RCC 7860 (cell line): ENCODE measurements at regions not wholly inside any gene's neighbourhood (a gene's known extent, or its start where the extent isn't known, plus 50 kb on each side); places are given as distances from the start of the nearest gene placed in this dataset.
"Not testable (repeated sequence)": the region's sequence is repeated elsewhere in the genome, so short reads cannot be mapped to it uniquely, and the experiment has no call there.

Experiments
- DNase-seq: peaks from one replicate; pipeline ENCODE4 v3.0.0-alpha.2; 2015; ENCODE audit warnings: low spot score
- FAIRE-seq: peaks from 2 replicates; lab custom pipeline; 2012; peaks lifted over from hg19 to GRCh38; lab: Jason Lieb, UNC

DNA sequence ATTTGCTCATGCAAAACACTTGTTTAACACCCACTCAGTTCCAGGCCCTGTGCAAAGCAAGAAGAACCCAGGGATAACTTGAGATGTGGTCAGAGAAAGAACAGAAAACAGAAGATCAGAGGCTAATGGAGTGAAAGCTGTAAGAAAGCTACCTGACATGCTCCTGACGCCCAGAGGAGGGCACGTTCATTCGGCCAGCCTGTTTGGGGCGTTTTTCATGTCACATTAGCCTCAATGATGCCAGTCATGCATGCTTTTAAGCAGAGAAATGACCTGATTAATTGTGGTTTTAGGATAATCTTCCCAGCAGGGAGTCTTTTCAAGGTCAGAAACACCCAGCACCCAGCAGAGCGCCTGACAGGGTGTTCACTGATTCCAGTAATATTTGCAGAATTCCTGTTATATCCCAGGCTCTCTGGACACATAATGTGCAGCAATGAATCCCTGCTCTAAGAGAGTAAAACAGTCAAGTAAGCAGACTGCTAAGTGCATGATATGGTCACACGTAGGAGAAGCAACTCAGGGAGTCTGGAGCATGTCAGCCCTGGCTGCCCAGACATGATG lies 320.0 kb downstream of the LRATD1 start:
- DNase-seq (no peak), FAIRE-seq (no peak)

DNA sequence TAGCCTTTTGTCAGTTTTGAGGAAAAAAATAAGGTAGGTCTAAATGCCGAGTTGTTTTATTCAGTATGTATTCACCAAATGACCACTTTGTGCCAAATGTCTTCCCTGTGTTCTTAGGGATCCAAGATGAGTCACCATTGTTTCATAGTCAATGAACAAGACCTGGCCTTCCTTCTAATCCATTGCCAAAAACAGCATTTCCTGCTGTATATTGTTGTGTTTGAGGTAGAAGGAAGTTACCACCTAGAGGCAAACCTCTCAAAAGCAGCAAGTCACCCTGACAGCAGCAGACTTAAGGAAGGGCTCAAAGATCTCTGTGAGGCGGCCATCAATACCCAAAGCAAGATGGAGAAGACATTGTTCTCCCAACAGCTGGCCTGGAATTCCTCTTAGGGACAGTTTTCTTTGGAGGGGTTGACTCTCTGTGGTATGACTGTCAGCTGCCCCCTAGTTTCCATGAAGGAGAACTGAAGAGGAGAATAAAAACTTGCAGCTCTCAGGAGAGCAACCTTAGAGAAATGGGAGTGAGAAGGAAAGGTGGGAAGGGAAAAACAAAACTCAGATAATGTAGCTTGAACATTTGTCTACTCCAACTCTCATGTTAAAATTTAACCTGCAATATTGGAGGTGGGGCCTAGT lies 328.3 kb downstream of the LRATD1 start:
- DNase-seq (no peak), FAIRE-seq (no peak)

DNA sequence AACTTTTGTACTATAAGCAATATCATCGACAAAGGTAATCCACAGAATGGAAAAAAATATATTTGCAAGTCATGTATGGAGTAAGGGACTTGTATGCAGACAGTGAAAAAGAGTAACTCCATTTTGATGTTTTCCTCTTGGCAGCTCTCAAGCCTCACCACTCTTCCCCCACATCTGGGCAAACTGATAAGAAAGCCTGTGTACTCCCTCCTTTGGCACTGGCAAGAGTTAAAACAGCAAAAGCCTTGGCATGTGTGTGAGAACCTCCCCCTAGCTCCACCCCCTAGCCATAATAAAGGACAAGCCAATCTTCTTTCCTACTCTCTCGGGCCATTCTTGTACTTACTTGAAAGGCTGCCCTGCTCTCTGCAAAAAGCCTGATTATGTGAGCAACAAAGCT lies 335.2 kb downstream of the LRATD1 start:
- no peak for DNase-seq
- FAIRE-seq, result no peak

DNA sequence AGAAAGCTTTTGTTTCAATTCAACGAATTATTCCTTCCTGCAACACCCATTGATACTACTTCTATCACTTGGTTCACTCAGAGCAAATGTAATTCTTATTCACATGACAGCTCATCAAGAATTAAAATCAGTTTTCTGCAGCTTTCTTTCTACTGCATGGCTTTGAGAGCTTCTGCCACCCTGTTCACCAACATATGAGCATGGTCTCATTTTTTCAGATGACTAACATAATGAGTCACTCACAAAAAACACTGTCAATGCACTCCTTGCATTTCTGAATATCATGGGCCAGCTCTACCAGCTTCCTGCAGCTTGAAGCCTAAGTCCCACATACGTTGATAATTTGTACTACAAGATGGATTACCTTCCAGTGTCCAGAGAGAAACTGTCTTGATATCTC lies 342.9 kb downstream of the LRATD1 start:
- DNase-seq, result no peak
- no peak for FAIRE-seq

DNA sequence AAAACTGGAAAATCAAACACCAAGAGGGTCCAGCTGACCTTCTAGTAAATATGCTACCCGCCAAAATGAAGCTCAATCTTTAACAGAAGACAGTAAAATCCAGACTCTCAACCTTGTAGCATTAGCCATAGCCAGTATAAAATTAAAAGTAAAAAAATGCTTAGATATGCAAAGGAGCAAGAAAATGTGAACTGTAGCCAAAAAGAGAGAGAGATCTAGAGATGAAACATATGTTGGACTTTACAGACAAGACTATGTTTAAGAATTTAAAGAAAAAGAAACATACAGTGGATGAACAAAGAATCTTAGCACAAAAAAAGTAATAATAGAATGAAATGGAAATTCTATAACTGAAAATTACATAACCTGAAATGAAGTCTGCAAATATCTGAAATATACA lies 344.5 kb downstream of the LRATD1 start:
- FAIRE-seq (no peak), DNase-seq (no peak)

DNA sequence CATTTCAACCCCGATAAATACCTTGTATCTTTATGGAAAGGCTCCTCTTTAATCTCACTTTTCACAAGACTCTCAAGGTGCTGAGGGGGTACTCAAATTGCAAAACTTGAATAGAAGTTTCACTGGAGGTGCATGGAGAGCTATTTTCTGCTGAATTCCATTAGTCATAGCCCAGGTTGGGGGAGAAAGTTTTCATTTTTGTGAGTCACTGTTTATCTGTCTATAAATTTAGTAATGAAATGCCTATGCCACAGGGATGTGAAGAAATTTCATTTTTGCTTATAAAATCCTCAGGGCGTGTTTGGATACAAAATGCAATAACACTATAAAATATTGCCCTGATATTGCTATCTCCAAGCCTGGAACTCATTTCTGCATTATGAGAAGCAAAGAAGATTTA lies 346.3 kb downstream of the LRATD1 start:
- FAIRE-seq, result no peak
- DNase-seq, result no peak

DNA sequence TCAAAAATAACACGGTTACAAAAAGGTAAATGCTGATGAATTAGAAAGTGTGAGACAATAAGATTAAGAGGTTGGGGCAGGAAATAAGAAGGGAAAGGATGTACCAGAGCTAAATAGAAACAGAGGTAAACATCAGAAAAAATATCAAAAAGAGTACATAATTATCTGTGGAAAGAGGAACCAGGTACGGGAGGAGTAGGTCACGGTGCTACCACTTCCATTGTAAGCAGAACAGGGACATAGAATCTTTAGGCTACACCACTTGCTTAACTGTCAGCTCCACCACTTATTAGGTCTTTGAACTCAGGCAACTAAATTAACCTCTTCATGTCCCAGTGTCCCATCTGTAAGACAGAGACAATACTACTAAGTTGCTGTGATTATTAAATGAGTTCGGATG lies 350.3 kb downstream of the LRATD1 start:
- FAIRE-seq (no peak), DNase-seq (no peak)

DNA sequence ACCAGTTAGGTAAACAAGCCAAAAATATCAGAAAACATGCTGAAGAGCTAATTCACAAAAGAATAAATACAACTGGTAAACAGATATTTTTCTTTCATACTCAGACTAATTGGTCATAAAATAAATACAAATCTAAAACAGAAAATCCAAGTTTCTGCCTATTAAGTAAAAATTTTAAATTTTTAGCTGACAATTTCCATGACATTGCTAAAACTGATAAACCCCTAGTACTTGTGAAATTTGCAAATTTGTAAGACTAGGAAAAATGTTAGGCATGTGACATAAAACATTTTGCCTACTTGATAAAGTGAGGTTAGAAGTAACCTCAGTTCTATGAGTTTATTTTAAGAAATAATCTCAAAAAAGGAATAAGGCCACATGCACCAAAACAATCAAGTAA lies 356.1 kb downstream of the LRATD1 start:
- no peak for FAIRE-seq
- no peak for DNase-seq

DNA sequence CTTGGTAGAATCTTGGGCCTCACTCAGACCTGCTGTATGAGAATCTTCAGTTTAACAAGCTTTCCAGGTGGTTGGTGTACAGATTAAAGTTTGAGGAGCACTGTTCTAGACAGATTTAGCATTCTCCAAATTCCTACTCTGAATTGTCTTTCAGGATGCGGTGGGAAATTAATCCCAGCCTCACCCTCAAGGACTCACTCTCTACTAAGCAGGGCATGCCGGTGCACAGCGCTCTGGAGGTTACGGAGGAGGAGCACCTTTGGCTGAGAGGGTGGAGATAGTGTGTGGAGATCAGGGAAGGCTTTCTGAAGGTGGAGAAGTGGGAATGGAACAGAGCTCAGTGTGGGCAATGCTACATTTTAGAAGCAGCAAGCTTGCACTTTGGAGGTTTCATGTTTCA lies 359.2 kb downstream of the LRATD1 start:
- DNase-seq (no peak), FAIRE-seq (no peak)

DNA sequence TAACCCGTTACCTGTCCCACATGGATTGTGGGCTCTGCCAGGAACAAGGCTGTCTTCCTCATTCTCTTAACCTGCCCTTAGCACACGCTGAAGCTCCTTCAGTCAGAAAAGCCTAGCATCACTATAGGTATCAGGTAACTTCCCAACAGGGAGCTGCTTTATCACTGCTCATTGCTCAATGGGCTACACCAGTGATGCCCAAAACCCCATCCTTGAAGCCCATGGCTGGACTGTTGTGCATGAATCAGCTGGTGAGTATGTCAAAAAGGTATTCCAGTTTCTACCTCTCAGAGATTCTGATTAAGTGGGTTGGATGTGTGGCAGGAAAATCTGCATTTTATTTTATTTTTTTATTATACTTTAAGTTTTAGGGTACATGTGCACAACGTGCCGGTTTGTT lies 362.2 kb downstream of the LRATD1 start:
- FAIRE-seq (no peak), DNase-seq (no peak)

DNA sequence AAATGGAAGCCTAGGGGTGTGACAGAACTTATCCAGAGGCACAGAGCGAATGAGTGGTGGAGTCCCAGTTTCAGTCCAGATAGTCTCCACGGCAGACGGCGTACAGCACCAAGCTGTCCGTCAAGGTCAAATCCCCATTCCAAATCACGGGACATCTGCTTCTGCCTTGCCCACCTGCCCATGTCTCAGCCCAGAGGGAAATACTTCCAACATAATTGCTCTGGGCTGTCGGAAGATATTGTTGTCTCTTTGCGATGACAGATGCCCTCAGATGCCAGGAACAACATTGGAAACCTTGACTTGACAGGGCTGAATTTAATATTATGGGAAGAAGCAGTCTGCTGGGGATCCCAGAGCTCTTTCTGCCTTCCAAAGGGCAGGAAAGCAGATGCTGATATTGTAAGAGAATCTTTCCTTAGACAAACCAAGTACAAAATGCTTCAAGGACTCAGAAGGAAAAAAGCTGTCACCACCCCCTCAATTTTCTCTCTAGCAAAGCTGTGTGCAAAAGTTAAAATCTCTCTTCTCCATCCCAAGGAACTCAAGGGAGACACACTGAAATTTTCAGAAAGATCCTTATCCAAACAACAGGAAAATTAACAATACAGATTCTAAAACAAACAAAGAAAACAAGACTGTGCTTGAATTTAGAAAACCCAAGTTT lies 364.0 kb downstream of the LRATD1 start:
- DNase-seq (no peak), FAIRE-seq (no peak)

DNA sequence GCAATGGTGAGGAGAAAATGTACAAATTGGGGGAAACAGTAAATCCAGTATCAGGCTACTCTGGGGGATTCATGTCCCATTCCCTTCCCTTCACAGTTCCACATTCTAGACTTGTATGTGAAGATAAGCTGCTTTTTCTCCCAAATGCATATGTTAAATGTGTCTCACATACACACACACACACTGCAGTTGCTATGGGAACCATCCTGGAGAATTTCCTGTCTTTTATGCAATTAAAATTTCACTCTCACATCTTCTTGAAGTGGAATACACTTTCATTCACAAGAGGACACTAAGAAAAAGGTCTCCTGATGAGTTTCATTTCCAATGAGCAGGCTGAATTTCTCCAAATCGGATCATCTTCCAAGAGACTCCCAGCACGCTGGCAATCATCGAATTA lies 366.0 kb downstream of the LRATD1 start:
- FAIRE-seq, result no peak
- DNase-seq, result no peak

DNA sequence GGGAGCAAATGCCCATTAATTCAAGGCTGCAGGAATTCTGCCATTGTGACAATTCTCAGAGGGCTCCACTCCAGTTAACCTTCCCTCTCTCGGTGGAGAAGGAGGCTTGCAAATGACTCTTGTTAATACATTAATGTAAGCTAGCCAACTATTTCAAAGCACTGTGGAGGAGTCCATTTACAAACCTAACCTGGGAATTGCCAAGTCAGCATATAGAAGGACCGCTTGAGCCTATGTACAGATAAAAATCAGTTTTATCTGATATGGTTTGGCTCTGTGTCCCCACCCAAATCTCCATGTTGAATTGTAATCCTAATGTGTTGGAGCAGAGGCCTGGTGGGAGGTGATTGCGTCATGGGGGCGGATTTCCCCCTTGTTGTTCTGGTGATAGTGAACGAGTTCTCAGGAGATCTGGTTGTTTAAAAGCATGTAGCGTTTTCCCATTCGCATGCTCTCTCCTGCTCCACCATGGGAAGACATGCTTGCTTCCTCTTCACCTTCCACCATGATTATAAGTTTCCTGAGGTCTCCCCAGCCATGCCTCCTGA lies 366.7 kb downstream of the LRATD1 start:
- FAIRE-seq (no peak), DNase-seq (no peak)

DNA sequence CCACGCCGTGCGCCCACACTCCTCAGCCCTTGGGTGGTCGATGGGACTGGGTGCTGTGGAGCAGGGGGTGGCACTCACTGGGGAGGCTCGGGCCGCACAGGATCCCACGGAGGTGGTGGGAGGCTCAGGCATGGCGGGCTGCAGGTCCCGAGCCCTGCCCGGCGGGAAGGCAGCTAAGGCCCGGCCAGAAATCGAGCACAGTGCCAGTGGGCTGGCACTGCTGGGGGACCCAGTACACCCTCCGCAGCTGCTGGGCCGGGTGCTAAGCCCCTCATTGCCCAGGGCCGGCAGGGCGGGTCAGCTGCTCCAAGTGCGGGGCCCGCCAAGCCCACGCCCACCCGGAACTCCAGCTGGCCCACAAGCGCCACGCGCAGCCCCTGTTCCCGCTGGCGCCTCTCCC lies 370.0 kb downstream of the LRATD1 start:
- not testable (repeated sequence) for FAIRE-seq, DNase-seq

DNA sequence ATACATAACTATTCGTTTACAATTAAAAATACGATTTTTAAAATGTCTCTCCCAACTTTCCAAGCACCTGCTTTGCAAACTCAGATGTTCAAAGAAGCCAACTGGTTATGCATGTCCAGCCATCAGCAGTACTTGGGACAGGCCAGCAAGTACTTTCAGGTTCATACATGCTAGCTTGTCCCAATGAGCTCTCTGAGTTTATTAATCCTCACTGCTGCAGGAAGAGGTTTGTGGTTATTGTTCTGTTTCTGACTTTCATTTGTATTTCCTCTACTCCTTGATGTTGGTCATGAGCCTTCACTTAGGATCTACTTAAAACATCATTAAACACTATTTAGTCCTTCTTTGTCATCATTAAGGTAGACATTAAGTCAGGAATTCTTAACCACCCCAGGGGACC lies 374.1 kb downstream of the LRATD1 start:
- FAIRE-seq (no peak), DNase-seq (no peak)

DNA sequence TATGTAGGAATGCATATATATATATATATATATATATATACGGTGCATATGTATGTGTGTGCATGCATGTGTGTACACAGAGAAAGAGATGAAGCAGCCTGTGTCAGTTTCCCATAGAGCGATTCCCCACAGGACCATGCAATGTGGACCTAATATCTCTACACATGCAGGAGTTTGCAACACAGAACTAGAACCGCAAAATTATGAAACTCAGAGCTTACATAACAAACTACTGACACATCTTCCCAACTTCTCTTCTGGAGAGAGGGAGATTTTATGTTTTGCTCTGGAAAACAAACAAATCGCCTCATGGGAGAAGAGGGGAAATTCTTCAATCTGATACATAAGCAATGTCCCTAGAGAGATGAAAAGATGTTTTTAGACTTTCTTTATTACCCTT lies 377.2 kb downstream of the LRATD1 start:
- DNase-seq (no peak), FAIRE-seq (no peak)

DNA sequence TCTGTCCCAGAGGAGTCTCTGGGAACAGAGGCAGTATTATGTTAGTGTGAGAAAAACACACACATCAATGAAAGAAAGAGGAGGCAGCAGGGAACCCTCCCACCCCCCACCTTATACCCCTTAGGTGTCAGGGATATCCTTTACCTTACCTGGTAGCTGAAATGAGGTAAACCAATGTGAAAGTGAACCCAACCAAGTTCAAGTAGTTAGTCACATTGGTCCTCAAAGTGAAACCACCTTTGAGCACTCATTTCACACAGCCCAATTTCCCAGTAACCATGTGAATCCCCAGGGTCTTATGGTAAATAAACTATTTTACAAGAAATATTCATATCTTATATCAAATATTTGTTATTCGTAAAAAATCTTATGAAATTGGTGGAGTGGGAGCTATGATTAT lies 377.8 kb downstream of the LRATD1 start:
- DNase-seq, result no peak
- no peak for FAIRE-seq

DNA sequence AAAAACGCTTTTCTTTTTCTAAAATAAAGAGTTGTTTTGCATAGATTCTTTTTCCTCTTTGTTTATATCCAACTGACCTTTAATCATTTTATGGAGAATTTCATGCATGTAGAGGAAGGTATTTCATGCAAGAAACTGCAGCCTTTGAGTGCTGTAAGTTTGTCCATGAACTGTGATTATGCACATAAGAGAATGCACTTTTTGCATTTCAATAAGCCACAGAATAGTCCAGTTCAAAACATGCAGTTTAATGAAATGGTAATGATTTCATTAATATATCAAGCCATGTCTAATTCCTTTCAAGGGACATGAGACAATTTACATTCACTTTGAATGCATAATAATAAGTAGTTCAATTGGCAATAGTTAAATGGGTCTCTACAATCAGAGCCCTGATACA lies 386.3 kb downstream of the LRATD1 start:
- no peak for DNase-seq
- no peak for FAIRE-seq

DNA sequence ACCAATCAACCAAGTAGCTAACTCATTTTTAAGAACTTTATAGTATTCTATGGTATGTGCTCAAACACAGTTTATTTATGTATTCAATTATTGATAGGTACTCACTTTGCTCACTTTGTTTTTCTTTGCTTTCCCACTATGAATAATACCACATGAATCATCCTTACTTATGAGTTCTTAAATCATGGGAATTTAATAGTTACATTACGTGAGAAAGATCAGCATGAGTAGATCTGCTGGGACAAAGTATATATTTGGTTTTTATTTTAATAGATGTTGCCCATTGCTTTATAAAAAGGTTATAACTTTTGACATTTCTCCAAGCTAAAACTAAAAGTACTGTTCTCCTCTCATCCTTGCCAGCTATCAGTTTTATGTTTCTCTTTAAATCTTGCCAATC lies 390.7 kb downstream of the LRATD1 start:
- no peak for DNase-seq
- FAIRE-seq, result no peak

DNA sequence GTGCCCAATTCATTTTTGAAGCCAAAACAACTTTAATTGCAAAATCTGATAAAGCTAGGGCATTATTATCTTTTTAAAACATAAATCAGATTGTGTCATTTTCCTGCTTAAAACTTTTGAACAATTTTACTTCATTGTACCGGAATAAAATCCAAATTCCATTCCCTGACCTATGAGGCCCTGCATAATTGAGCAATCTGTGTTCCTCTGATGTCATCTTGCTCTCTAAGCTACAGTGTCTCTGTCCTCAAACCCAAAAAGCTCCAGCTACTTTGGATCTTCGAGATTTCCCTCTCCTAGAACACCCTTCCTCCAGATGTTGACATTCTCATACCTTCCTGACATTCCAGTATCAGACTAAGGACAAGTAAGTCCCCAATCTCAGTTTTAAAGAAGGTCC lies 395.9 kb downstream of the LRATD1 start:
- FAIRE-seq (no peak), DNase-seq (no peak)

DNA sequence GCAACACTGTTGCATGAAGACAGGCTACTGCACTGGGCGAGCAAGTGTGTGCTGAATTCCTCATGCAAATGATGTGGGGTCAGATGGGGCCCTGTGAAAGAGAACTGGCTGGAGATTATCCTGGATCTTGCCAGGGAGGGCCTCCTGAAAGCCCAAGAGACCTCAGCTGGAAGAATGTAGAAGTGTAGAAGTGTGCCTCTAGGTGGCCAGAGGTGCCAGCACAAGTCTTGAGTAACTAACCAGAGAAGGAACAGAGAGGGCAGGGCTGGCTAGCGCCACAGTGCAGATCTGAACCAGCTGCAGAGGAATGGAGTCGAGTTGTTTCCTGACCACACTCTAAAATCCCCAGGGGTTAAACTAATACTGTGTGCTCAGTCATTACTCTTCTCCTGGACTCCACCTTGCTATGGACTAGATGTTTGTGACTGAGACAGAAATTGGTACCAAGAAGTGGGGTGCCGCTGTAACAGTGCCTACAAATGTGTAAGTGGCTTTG lies 399.3 kb downstream of the LRATD1 start:
- DNase-seq (no peak), FAIRE-seq (no peak)

DNA sequence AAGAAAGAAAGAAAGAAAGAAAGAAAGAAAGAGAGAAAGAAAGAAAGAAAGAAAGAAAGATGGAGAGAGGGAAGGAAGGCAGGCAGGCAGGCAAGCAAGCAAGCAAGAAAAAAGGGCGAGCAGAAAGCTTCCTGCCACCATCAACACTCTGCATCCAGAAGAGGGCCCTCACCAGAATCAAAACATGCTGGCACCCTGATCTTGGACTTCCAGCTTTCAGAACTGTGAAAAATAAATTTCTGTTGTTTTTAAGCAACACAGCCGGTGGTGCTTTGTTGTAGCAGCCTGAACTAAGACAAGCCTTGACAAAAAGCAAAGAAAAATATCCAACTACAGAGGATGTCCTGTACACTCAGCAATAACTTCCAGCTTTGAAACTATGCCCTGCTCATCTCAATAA lies 401.7 kb downstream of the LRATD1 start:
- DNase-seq (no peak), FAIRE-seq (no peak)
